HG03280 (cell line): ENCODE measurements at regions not wholly inside any gene's neighbourhood (a gene's known extent, or its start where the extent isn't known, plus 50 kb on each side); places are given as distances from the start of the nearest gene placed in this dataset.
"Not testable (repeated sequence)": the region's sequence is repeated elsewhere in the genome, so short reads cannot be mapped to it uniquely, and the experiment has no call there.

Experiments used
- ATAC-seq: cut with Tn5 transposase; IDR thresholded peaks from one replicate; pipeline ENCODE4 v1.9.1; 2021; ENCODE audit warnings: mild to moderate bottlenecking, moderate library complexity; ENCODE audit not compliant: unreplicated experiment

- not testable (repeated sequence) for ATAC-seq
Observed at GRCh38 chr2:122051659-122052058, 296.2 kb downstream of the TSN start.

GRCh38 chr2:122055521-122055931 is 300.1 kb downstream of the TSN start:
- ATAC-seq: no peak

GRCh38 chr2:122056853-122057252 is 301.4 kb downstream of the TSN start:
- ATAC-seq: no peak

- no peak for ATAC-seq
Observed at GRCh38 chr2:122061206-122061605, 305.8 kb downstream of the TSN start.

GRCh38 chr2:122061831-122062230 is 306.4 kb downstream of the TSN start:
- ATAC-seq: no peak

GRCh38 chr2:122062506-122062905 is 307.1 kb downstream of the TSN start:
- no peak for ATAC-seq

GRCh38 chr2:122063716-122064115 is 308.3 kb downstream of the TSN start:
- ATAC-seq: no peak

- no peak for ATAC-seq
Observed at GRCh38 chr2:122070241-122070731, 314.8 kb downstream of the TSN start.

GRCh38 chr2:122072666-122073065 is 317.2 kb downstream of the TSN start:
- ATAC-seq: no peak

GRCh38 chr2:122074201-122074600 is 318.8 kb downstream of the TSN start:
- ATAC-seq: no peak

DNA sequence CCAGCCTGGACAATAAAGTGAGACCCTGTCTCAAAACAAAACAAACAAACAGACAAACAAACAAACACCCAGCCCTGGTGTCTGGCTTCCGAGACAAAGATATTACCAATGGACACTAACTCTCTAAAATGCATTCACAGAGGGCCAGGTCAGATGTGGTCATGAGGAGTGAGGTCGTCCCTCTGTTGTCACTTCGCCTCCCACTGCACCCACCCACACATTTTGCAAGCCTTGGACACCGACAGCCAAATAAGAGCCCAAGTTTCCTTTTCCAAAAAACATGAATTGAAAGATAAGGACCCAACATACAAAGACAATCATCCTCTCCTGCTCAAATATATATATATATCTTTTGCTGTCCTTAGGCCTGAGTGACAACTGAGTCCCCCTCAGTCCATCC is 319.9 kb downstream of the TSN start:
- no peak for ATAC-seq

GRCh38 chr2:122077114-122077513 is 321.7 kb downstream of the TSN start:
- no peak for ATAC-seq

DNA sequence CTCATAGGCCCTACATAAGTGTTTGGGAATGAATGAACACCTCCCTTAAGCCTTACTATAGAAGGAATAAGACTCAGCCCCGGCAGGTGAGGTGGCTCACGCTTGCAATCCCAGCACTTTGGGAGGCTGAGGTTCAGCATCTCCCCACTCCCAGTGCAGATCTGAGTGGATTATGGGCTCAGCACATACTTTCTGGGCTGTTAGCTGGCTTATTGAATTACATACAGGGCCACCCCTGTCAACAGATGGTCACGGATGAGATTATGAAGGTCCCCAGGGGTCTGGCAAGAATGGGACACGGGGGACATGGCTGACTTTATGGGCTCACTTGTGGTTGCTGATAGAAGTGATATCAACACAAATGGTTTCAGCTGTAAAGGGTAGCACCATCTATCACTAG is 322.3 kb downstream of the TSN start:
- no peak for ATAC-seq

GRCh38 chr2:122078451-122078850 is 323.0 kb downstream of the TSN start:
- ATAC-seq: no peak

DNA sequence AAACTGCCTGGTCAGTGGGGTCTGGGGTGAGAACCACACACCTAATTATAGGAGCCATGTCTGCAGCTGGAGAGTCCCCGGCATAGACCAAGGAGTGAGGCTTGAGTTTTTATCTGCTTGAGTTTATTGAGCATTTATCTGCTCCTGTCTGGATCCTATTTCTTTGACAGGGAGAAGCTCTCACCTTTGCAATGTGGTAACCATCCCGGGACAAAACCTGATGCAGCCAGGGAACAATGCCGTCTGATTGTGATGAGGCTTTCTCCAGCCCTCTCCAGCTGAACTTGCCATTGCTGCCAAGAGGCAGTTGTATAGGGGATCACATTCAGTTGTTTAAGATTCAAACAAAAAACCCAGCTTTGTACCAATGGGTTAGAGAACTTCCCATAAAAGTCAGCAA is 324.4 kb downstream of the TSN start:
- ATAC-seq: no peak

DNA sequence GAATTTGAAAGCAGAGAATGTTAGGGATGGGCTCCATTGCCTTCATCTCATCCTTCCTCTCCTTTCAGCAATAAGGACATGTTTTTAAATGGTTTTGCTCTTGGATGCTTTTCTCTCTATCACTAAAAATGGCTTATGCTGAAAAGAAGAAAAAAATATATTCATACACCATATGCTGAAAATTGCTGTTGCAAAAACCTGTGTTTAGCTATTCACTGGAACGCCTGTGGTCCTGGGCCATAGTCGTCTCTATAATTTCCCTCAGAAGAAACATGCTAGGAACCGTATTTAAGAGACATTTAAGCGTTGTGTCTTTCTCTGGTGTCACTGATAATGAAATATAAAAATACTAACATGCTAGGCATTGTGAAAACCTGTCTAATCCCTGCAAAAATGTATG is 324.9 kb downstream of the TSN start:
- ATAC-seq: no peak

- no peak for ATAC-seq
Observed at GRCh38 chr2:122080871-122081270, 325.4 kb downstream of the TSN start.

- ATAC-seq: no peak
Observed at GRCh38 chr2:122081751-122082150, 326.3 kb downstream of the TSN start.

DNA sequence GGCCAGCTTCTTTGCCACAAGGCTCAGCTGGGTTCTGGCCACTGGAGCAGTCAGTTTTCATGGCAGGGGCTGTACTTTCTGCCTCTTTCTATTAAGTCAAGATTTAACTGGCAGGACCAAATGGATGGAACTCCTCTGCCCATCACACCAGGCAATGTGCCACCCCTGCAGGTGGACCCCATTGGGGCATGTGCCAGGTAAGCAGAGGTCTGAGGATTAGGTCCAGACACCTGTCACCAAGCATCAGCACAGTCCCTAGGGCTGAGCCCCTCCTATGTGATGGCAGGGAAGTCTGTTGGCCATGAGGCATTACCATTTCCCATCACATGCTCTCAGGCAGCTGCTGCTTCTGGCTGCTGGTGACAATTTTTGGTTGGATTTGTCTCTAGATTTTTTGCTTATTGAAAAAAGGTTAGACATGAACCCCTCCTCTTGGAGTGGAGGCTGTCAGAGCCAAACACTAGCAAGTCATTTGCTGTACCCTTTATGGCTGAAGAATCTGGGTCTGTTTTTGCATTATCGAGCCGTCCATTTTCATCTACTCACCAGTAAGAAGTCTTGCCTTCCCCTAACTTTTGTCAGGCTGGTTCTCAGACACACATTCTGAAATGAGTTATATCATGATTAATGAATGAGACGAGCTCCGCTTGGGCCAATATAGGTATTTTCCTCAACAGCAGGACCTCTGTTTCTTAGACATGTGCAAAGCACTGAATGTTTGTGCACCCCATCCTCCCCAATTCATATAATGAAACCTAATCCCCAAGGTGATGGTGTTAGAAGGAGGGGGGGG is 328.0 kb downstream of the TSN start:
- no peak for ATAC-seq

- not testable (repeated sequence) for ATAC-seq
Observed at GRCh38 chr2:122085672-122086071, 330.2 kb downstream of the TSN start.

GRCh38 chr2:122094557-122094956 is 339.1 kb downstream of the TSN start:
- ATAC-seq: no peak

GRCh38 chr2:122096761-122097160 is 341.3 kb downstream of the TSN start:
- ATAC-seq: no peak

GRCh38 chr2:122098306-122098705 is 342.9 kb downstream of the TSN start:
- ATAC-seq: no peak
